LNCAP (cell line): ENCODE measurements at regions not wholly inside any gene's neighbourhood (a gene's known extent, or its start where the extent isn't known, plus 50 kb on each side); places are given as distances from the start of the nearest gene placed in this dataset.
A peak's percentile ranks its signal among the peaks of the same experiment; 100 is the strongest.

Experiments
- CTCF ChIP-seq: fragments of 450-650 bp; IDR thresholded peaks from 2 replicates; pipeline ENCODE4 v1.5.1; 2017; ENCODE audit warnings: mild to moderate bottlenecking

GRCh38 chr3:24573576-24573975, 78.9 kb upstream of the THRB start:
- TF ChIP-seq CTCF = no peak

GRCh38 chr3:24578324-24578723, 83.7 kb upstream of the THRB start:
- no peak for TF ChIP-seq CTCF

- TF ChIP-seq CTCF = no peak
Observed at GRCh38 chr3:24578951-24579421, 84.3 kb upstream of the THRB start.

- TF ChIP-seq CTCF = peak; percentile 44; the same call in 1 of the 2 replicates
Observed at GRCh38 chr3:24582431-24583403, 88.1 kb upstream of the THRB start.

GRCh38 chr3:24586920-24587319, 92.3 kb upstream of the THRB start:
- no peak for TF ChIP-seq CTCF

- no peak for TF ChIP-seq CTCF
Observed at GRCh38 chr3:24588629-24589512, 94.2 kb upstream of the THRB start.

- no peak for TF ChIP-seq CTCF
Observed at GRCh38 chr3:24589513-24589851, 94.8 kb upstream of the THRB start.
